ENCODE measurements at regions not wholly inside any gene's neighbourhood (a gene's known extent, or its start where the extent isn't known, plus 50 kb on each side); places are given as distances from the start of the nearest gene placed in this dataset.
A peak's percentile ranks its signal among the peaks of the same experiment; 100 is the strongest.

- WGBS, 2 donors = 70 to 72% methylated on average over 9 of the region's 9 CpGs
- ATAC-seq (no peak), DNase-seq (peak in 1 of 4 donors; percentile 13)
- H3K9me3 ChIP-seq = no peaks in the 10 kb centered on the region
- H3K4me3 ChIP-seq = no peak overlapping the region
- H3K4me1 ChIP-seq = no peaks in the 10 kb centered on the region
- H3K27me3 ChIP-seq = no peaks in the 10 kb centered on the region
- intact Hi-C loops (cut with DNase I) = no loop called here
- H3K27ac ChIP-seq = no peak overlapping the region
- TF ChIP-seq POLR2A (IDR thresholded peaks at IDR 0.05) = no peak
- no peaks in the 10 kb centered on the region for H3K36me3 ChIP-seq (replicated peaks in 1 of 2; ENCODE audit: insufficient read depth in 1 of 2, low read depth in 2 of 2)
These were observed 64.0 kb upstream of the DUSP5 start for GRCh38 chr10:110433740-110434139.

- Histone ChIP-seq H3K27me3 (no peaks in the 10 kb centered on the region), H3K27ac (no peak overlapping the region), H3K4me3 (no peak overlapping the region), H3K36me3 (replicated peaks in 1 of 2; ENCODE audit: insufficient read depth in 1 of 2, low read depth in 2 of 2) (no peaks in the 10 kb centered on the region), H3K9me3 (no peaks in the 10 kb centered on the region), H3K4me1 (no peaks in the 10 kb centered on the region)
- no peak for ATAC-seq
- no peak for DNase-seq
- WGBS, 2 donors = 87 to 88% methylated on average over 5 of the region's 5 CpGs
- intact Hi-C loops (cut with DNase I) = no loop called here
- TF ChIP-seq CTCF (IDR thresholded peaks at IDR 0.05) (no peak), POLR2A (IDR thresholded peaks at IDR 0.05) (no peak)
These were observed 63.1 kb upstream of the DUSP5 start for GRCh38 chr10:110434489-110435096.

- TF ChIP-seq CTCF (IDR thresholded peaks at IDR 0.05) = no peak
- no peak for TF ChIP-seq POLR2A (IDR thresholded peaks at IDR 0.05)
- Histone ChIP-seq H3K9me3 (no peaks in the 10 kb centered on the region), H3K36me3 (replicated peaks in 1 of 2; ENCODE audit: insufficient read depth in 1 of 2, low read depth in 2 of 2) (no peaks in the 10 kb centered on the region), H3K4me3 (no peak overlapping the region), H3K4me1 (no peaks in the 10 kb centered on the region), H3K27ac (no peak overlapping the region), H3K27me3 (no peaks in the 10 kb centered on the region)
- DNase-seq = peak in 1 of 4 donors; percentile 3
- WGBS, 2 donors = 76 to 91% methylated on average over 9 of the region's 9 CpGs
- ATAC-seq = no peak
- intact Hi-C loops (cut with DNase I) = no loop called here
These were observed 61.0 kb upstream of the DUSP5 start for GRCh38 chr10:110436554-110437350.

GRCh38 chr10:110437351-110437605, 60.4 kb upstream of the DUSP5 start:
- H3K27ac ChIP-seq = no peak overlapping the region
- no peaks in the 10 kb centered on the region for H3K27me3 ChIP-seq
- TF ChIP-seq POLR2A (IDR thresholded peaks at IDR 0.05) (no peak), CTCF (IDR thresholded peaks at IDR 0.05) (no peak)
- 75 to 77% methylated on average over 3 of the region's 3 CpGs for WGBS, 2 donors
- DNase-seq (no peak), ATAC-seq (no peak)
- intact Hi-C loops (cut with DNase I) = no loop called here
- H3K4me3 ChIP-seq = no peak overlapping the region
- H3K36me3 ChIP-seq (replicated peaks in 1 of 2; ENCODE audit: insufficient read depth in 1 of 2, low read depth in 2 of 2) = no peaks in the 10 kb centered on the region
- no peaks in the 10 kb centered on the region for H3K4me1 ChIP-seq
- no peaks in the 10 kb centered on the region for H3K9me3 ChIP-seq

- Histone ChIP-seq H3K36me3 (replicated peaks in 1 of 2; ENCODE audit: insufficient read depth in 1 of 2, low read depth in 2 of 2) (no peaks in the 10 kb centered on the region), H3K9me3 (no peaks in the 10 kb centered on the region), H3K4me1 (no peaks in the 10 kb centered on the region), H3K27me3 (no peaks in the 10 kb centered on the region), H3K4me3 (no peak overlapping the region), H3K27ac (no peak overlapping the region)
- DNase-seq (peak in 1 of 4 donors; percentile 3), ATAC-seq (no peak)
- intact Hi-C loops (cut with DNase I) = no loop called here
- WGBS, 2 donors = 91% methylated on average over 2 to 11 of the region's 11 CpGs
- TF ChIP-seq CTCF (IDR thresholded peaks at IDR 0.05) = no peak
- TF ChIP-seq POLR2A (IDR thresholded peaks at IDR 0.05) = no peak
These were observed 59.9 kb upstream of the DUSP5 start for GRCh38 chr10:110437761-110438341.
